ENCODE measurements at regions not wholly inside any gene's neighbourhood (a gene's known extent, or its start where the extent isn't known, plus 50 kb on each side); places are given as distances from the start of the nearest gene placed in this dataset.

- Histone ChIP-seq H3K9ac (ENCODE audit: insufficient read length) (no peak overlapping the region), H3K4me3 (no peak overlapping the region), H3K27ac (no peak overlapping the region), H3K9me3 (ENCODE audit: low read depth, low read length) (no peaks in the 10 kb centered on the region), H3K36me3 (ENCODE audit: insufficient read depth, low read length) (no peaks in the 10 kb centered on the region)
- TF ChIP-seq EZH2 (IDR thresholded peaks at IDR 0.05) (no peak), POLR2AphosphoS5 (IDR thresholded peaks at IDR 0.05; ENCODE audit: borderline replicate concordance, low read depth, low read length) (no peak), FOXP2 (optimal IDR thresholded peaks at IDR 0.05; ENCODE audit: control extremely low read depth, extremely low read length, insufficient read depth) (no peak)
- no peak for DNase-seq (ENCODE audit: low read depth, low spot score)
Measured at GRCh38 chr6:2384528-2384927, 139.1 kb upstream of the GMDS start.

- DNase-seq (ENCODE audit: low read depth, low spot score): no peak
- H3K36me3 ChIP-seq (ENCODE audit: insufficient read depth, low read length): no peaks in the 10 kb centered on the region
- TF ChIP-seq POLR2AphosphoS5 (IDR thresholded peaks at IDR 0.05; ENCODE audit: borderline replicate concordance, low read depth, low read length) (no peak), FOXP2 (optimal IDR thresholded peaks at IDR 0.05; ENCODE audit: control extremely low read depth, extremely low read length, insufficient read depth) (no peak), EZH2 (IDR thresholded peaks at IDR 0.05) (no peak)
- no peak overlapping the region for H3K9ac ChIP-seq (ENCODE audit: insufficient read length)
- no peak overlapping the region for H3K4me3 ChIP-seq
- no peaks in the 10 kb centered on the region for H3K9me3 ChIP-seq (ENCODE audit: low read depth, low read length)
- H3K27ac ChIP-seq: no peak overlapping the region
Measured at GRCh38 chr6:2381872-2382661, 136.7 kb upstream of the GMDS start.

- no peak overlapping the region for H3K9ac ChIP-seq (ENCODE audit: insufficient read length)
- DNase-seq (ENCODE audit: low read depth, low spot score): no peak
- TF ChIP-seq FOXP2 (optimal IDR thresholded peaks at IDR 0.05; ENCODE audit: control extremely low read depth, extremely low read length, insufficient read depth) (no peak), EZH2 (IDR thresholded peaks at IDR 0.05) (no peak), POLR2AphosphoS5 (IDR thresholded peaks at IDR 0.05; ENCODE audit: borderline replicate concordance, low read depth, low read length) (no peak)
- H3K27ac ChIP-seq: no peak overlapping the region
- H3K36me3 ChIP-seq (ENCODE audit: insufficient read depth, low read length): no peaks in the 10 kb centered on the region
- H3K9me3 ChIP-seq (ENCODE audit: low read depth, low read length): no peaks in the 10 kb centered on the region
- H3K4me3 ChIP-seq: no peak overlapping the region
Measured at GRCh38 chr6:2378891-2379652, 133.7 kb upstream of the GMDS start.

DNA sequence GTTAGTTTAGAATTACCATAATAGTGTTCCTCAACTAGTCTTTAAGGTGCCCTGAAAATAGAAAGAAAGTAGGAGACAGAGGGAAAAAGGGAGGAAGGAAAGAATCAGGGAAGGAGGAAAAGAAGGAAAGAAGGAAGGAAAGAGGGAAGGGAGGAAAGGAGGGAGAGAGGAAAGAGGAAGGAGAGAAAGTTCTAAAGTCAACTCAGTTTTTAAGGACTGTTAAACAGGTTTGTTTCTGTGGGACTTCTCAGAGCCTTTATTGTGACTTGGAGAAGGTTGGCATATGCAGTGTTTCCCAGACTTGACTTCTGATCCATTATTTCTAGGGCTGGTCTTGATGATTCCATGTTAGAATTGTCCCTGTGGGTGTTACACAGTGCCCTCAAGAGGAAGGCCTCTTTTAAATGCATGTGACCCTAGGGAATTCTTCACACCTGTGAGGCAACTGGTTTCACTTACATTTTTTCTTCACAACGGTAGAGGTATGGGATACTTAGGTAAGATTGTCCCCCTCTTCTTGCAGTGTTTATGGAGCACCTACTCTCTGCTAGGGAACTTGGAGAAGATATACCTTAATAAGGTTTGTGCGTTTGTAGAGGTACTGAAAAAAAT, 132.7 kb upstream of the GMDS start:
- Histone ChIP-seq H3K9ac (ENCODE audit: insufficient read length) (no peak overlapping the region), H3K27ac (no peak overlapping the region), H3K36me3 (ENCODE audit: insufficient read depth, low read length) (no peaks in the 10 kb centered on the region), H3K4me3 (no peak overlapping the region), H3K9me3 (ENCODE audit: low read depth, low read length) (no peaks in the 10 kb centered on the region)
- no peak for DNase-seq (ENCODE audit: low read depth, low spot score)
- TF ChIP-seq EZH2 (IDR thresholded peaks at IDR 0.05): no peak
- TF ChIP-seq FOXP2 (optimal IDR thresholded peaks at IDR 0.05; ENCODE audit: control extremely low read depth, extremely low read length, insufficient read depth): no peak
- TF ChIP-seq POLR2AphosphoS5 (IDR thresholded peaks at IDR 0.05; ENCODE audit: borderline replicate concordance, low read depth, low read length): no peak

DNA sequence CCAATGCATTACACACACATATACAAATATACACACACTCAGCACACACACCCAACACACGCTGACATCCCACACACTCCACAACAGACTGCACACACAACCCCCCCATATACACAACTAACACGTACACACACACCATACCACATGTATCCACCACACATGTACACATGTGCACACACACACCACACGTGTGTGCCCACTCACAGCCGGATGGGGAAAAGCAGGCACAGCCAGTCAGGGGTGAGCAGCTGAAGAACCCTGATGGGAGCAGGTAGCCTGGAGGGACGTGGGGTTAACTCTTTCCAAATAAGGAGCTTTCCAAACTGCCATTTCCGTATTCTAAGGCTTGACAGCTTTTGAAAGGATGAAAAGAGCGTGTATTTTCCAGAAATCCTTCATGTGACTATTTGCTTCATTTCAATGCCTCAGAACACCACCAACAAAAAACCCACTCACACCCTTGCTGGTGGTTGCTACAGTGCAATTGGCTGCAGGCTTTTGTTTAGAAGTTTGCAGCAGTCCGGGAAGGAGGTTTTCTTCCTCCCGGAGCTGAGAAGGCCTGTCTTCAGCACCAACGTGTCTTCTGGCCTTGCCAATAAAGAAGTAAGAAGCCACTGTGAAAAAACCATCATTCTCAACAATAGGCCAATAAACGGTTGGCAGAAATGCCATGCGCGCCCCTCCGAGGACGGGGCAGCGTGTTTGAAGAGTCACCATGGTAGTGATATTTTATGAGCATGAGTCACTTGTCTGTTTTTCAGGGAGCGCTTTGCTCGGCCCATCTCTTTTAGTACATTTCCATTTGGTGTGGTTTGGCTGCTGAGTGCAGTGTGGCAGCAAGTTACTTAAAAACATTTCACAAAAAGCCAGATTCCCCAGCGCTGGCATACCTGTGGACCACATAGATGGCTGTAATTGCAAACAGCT, 131.3 kb upstream of the GMDS start:
- H3K4me3 ChIP-seq: no peak overlapping the region
- no peak overlapping the region for H3K27ac ChIP-seq
- TF ChIP-seq EZH2 (IDR thresholded peaks at IDR 0.05): no peak
- H3K9ac ChIP-seq (ENCODE audit: insufficient read length): no peak overlapping the region
- H3K36me3 ChIP-seq (ENCODE audit: insufficient read depth, low read length): no peaks in the 10 kb centered on the region
- no peak for DNase-seq (ENCODE audit: low read depth, low spot score)
- H3K9me3 ChIP-seq (ENCODE audit: low read depth, low read length): no peaks in the 10 kb centered on the region

DNA sequence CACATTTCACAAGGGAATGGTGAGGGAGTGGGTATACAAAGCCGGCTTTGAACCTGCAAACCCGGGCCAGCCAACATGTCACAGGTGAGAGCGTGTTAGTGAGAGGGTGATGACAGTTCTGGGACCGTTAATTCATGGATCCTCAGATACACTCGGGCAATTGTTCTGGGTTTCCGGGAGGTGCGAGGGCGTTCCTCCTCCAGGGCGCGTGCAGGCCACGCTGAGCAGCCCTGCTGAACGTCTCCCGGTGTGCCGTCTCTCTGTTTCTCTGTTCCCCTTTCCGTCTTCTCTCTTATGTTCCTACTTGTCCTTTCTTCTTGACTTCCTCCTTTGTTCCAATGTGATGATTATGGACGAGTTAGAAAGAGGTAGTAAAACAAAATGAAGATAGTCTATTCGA, 130.0 kb upstream of the GMDS start:
- DNase-seq (ENCODE audit: low read depth, low spot score): no peak
- H3K9me3 ChIP-seq (ENCODE audit: low read depth, low read length): no peaks in the 10 kb centered on the region
- TF ChIP-seq EZH2 (IDR thresholded peaks at IDR 0.05): no peak
- no peak for TF ChIP-seq POLR2AphosphoS5 (IDR thresholded peaks at IDR 0.05; ENCODE audit: borderline replicate concordance, low read depth, low read length)
- no peak for TF ChIP-seq FOXP2 (optimal IDR thresholded peaks at IDR 0.05; ENCODE audit: control extremely low read depth, extremely low read length, insufficient read depth)
- H3K9ac ChIP-seq (ENCODE audit: insufficient read length): no peak overlapping the region
- no peak overlapping the region for H3K27ac ChIP-seq
- no peaks in the 10 kb centered on the region for H3K36me3 ChIP-seq (ENCODE audit: insufficient read depth, low read length)
- H3K4me3 ChIP-seq: no peak overlapping the region

DNA sequence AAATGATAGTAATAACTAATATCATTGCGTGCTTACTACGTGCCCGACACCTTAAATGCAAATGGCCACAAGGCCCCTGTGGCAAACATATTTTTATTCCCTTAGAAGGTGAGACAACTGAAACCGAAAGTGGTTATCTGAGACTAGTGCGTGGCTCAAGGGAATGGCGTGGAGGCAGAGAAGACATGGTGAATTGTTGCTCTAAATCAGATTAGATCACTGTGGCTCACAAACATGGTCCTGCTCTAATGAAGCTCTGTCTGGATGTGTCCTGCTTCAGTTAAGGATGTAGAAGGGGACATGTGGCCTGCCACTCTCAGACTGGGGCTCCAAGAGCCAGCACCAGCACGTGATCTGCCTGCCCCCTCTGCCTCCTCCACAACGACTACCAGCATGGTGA, 124.2 kb upstream of the GMDS start:
- no peak overlapping the region for H3K4me3 ChIP-seq
- H3K9me3 ChIP-seq (ENCODE audit: low read depth, low read length): no peaks in the 10 kb centered on the region
- no peak overlapping the region for H3K27ac ChIP-seq
- H3K9ac ChIP-seq (ENCODE audit: insufficient read length): no peak overlapping the region
- DNase-seq (ENCODE audit: low read depth, low spot score): no peak
- TF ChIP-seq FOXP2 (optimal IDR thresholded peaks at IDR 0.05; ENCODE audit: control extremely low read depth, extremely low read length, insufficient read depth): no peak
- no peak for TF ChIP-seq POLR2AphosphoS5 (IDR thresholded peaks at IDR 0.05; ENCODE audit: borderline replicate concordance, low read depth, low read length)
- no peak for TF ChIP-seq EZH2 (IDR thresholded peaks at IDR 0.05)
- no peaks in the 10 kb centered on the region for H3K36me3 ChIP-seq (ENCODE audit: insufficient read depth, low read length)

DNA sequence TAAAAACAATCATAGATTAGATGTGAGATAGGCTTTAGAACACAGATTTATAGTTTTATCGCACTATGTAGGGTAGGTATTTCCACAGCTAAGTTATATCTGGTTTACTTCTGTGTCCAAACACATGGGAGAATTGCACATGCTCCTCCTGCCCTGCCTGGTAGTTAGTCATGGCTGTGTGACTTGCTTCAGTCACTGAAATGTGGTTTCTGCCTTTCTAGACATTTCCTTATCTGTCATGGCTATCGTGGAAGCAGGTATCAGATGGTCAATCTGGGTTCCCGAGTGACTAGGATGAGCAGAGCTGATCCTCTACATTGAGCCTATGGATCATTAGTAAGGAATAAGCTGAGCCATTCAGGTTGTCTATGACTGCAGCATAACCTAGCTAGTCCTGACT, 117.8 kb upstream of the GMDS start:
- TF ChIP-seq FOXP2 (optimal IDR thresholded peaks at IDR 0.05; ENCODE audit: control extremely low read depth, extremely low read length, insufficient read depth): no peak
- no peak for TF ChIP-seq POLR2AphosphoS5 (IDR thresholded peaks at IDR 0.05; ENCODE audit: borderline replicate concordance, low read depth, low read length)
- no peak for TF ChIP-seq EZH2 (IDR thresholded peaks at IDR 0.05)

More for the DNA sequence above, 117.8 kb upstream of the GMDS start:
- DNase-seq (ENCODE audit: low read depth, low spot score): no peak
- Histone ChIP-seq H3K36me3 (ENCODE audit: insufficient read depth, low read length) (no peaks in the 10 kb centered on the region), H3K27ac (no peak overlapping the region), H3K9ac (ENCODE audit: insufficient read length) (no peak overlapping the region), H3K4me3 (no peak overlapping the region), H3K9me3 (ENCODE audit: low read depth, low read length) (no peaks in the 10 kb centered on the region)
